Endometrium (tissue), 2 donors: ENCODE measurements at regions not wholly inside any gene's neighbourhood (a gene's known extent, or its start where the extent isn't known, plus 50 kb on each side); places are given as distances from the start of the nearest gene placed in this dataset.
"Not testable (repeated sequence)": the region's sequence is repeated elsewhere in the genome, so short reads cannot be mapped to it uniquely, and the experiment has no call there.

Experiments
- FAIRE-seq: peaks from 2 replicates; lab custom pipeline; 2012; peaks lifted over from hg19 to GRCh38; lab: Jason Lieb, UNC
- donor health status: control.
- donor health status: control.

- no peak for FAIRE-seq
Measured at GRCh38 chr20:56766528-56766927, 137.4 kb downstream of the TFAP2C start.

GRCh38 chr20:56769921-56770600 lies 141.0 kb downstream of the TFAP2C start:
- FAIRE-seq, result no peak

- FAIRE-seq, result no peak
Measured at GRCh38 chr20:56773749-56774148, 144.6 kb downstream of the TFAP2C start.

GRCh38 chr20:56774873-56775272 lies 145.8 kb downstream of the TFAP2C start:
- FAIRE-seq, result no peak

- no peak for FAIRE-seq
Measured at GRCh38 chr20:56776345-56776744, 147.2 kb downstream of the TFAP2C start.

- no peak for FAIRE-seq
Measured at GRCh38 chr20:56778765-56779195, 149.7 kb downstream of the TFAP2C start.

- FAIRE-seq, result no peak
Measured at GRCh38 chr20:56779452-56780143, 150.5 kb downstream of the TFAP2C start.

- FAIRE-seq, result no peak
Measured at GRCh38 chr20:56780266-56780665, 151.2 kb downstream of the TFAP2C start.

GRCh38 chr20:56781108-56781739 lies 152.1 kb downstream of the TFAP2C start:
- FAIRE-seq, result no peak

GRCh38 chr20:56781987-56782560 lies 153.0 kb downstream of the TFAP2C start:
- not testable (repeated sequence) for FAIRE-seq

GRCh38 chr20:56782814-56783213 lies 153.7 kb downstream of the TFAP2C start:
- FAIRE-seq, result not testable (repeated sequence)

GRCh38 chr20:56783826-56784225 lies 154.7 kb downstream of the TFAP2C start:
- FAIRE-seq, result no peak

- no peak for FAIRE-seq
Measured at GRCh38 chr20:56786503-56786902, 157.4 kb downstream of the TFAP2C start.

GRCh38 chr20:56788041-56788670 lies 159.1 kb downstream of the TFAP2C start:
- no peak for FAIRE-seq

- no peak for FAIRE-seq
Measured at GRCh38 chr20:56788671-56789610, 159.8 kb downstream of the TFAP2C start.

GRCh38 chr20:56793916-56794315 lies 164.8 kb downstream of the TFAP2C start:
- no peak for FAIRE-seq

GRCh38 chr20:56795492-56795891 lies 166.4 kb downstream of the TFAP2C start:
- FAIRE-seq, result no peak

- no peak for FAIRE-seq
Measured at GRCh38 chr20:56796345-56796744, 167.2 kb downstream of the TFAP2C start.

- FAIRE-seq, result no peak
Measured at GRCh38 chr20:56797023-56797422, 167.9 kb downstream of the TFAP2C start.

- FAIRE-seq, result no peak
Measured at GRCh38 chr20:56798634-56799033, 169.5 kb downstream of the TFAP2C start.

- no peak for FAIRE-seq
Measured at GRCh38 chr20:56799187-56799586, 170.1 kb downstream of the TFAP2C start.
